ENCODE measurements at regions not wholly inside any gene's neighbourhood (a gene's known extent, or its start where the extent isn't known, plus 50 kb on each side); places are given as distances from the start of the nearest gene placed in this dataset.

GRCh38 chr11:86128914-86129313 lies 60.0 kb upstream of the PICALM start:
- TF ChIP-seq ZNF274 (IDR thresholded peaks at IDR 0.05; ENCODE audit: low read depth, low read length) (no peak), YY1 (IDR thresholded peaks at IDR 0.05; ENCODE audit: insufficient read depth, insufficient read length) (no peak), SUZ12 (IDR thresholded peaks at IDR 0.05; ENCODE audit: extremely low read depth, insufficient read depth, insufficient read length) (no peak)

GRCh38 chr11:86126862-86127261 lies 58.0 kb upstream of the PICALM start:
- Histone ChIP-seq H3K36me3 (ENCODE audit: insufficient read depth, insufficient read length, low read length) (no peaks in the 10 kb centered on the region), H3K27me3 (ENCODE audit: insufficient read depth, insufficient read length) (no peaks in the 10 kb centered on the region), H3K4me3 (ENCODE audit: insufficient read length, low read depth) (no peak overlapping the region), H3K9ac (ENCODE audit: insufficient read length, low read depth) (no peak overlapping the region), H3K4me1 (ENCODE audit: insufficient read depth, insufficient read length) (no peaks in the 10 kb centered on the region), H3K9me3 (ENCODE audit: insufficient read depth, low read length) (no peaks in the 10 kb centered on the region)
- no peak for TF ChIP-seq ZNF274 (IDR thresholded peaks at IDR 0.05; ENCODE audit: low read depth, low read length)
- DNase-seq (ENCODE audit: low read depth, low spot score) = no peak

More at GRCh38 chr11:86128914-86129313, 60.0 kb upstream of the PICALM start:
- H3K9me3 ChIP-seq (ENCODE audit: insufficient read depth, low read length) = no peaks in the 10 kb centered on the region
- H3K9ac ChIP-seq (ENCODE audit: insufficient read length, low read depth) = no peak overlapping the region
- H3K4me1 ChIP-seq (ENCODE audit: insufficient read depth, insufficient read length) = no peaks in the 10 kb centered on the region
- no peaks in the 10 kb centered on the region for H3K27me3 ChIP-seq (ENCODE audit: insufficient read depth, insufficient read length)
- no peaks in the 10 kb centered on the region for H3K36me3 ChIP-seq (ENCODE audit: insufficient read depth, insufficient read length, low read length)
- no peak for DNase-seq (ENCODE audit: low read depth, low spot score)
- no peak overlapping the region for H3K4me3 ChIP-seq (ENCODE audit: insufficient read length, low read depth)

GRCh38 chr11:86124251-86125233 lies 55.7 kb upstream of the PICALM start:
- H3K4me1 ChIP-seq (ENCODE audit: insufficient read depth, insufficient read length) = no peaks in the 10 kb centered on the region
- no peaks in the 10 kb centered on the region for H3K36me3 ChIP-seq (ENCODE audit: insufficient read depth, insufficient read length, low read length)
- no peaks in the 10 kb centered on the region for H3K27me3 ChIP-seq (ENCODE audit: insufficient read depth, insufficient read length)
- no peak overlapping the region for H3K9ac ChIP-seq (ENCODE audit: insufficient read length, low read depth)
- no peak for TF ChIP-seq YY1 (IDR thresholded peaks at IDR 0.05; ENCODE audit: insufficient read depth, insufficient read length)
- no peak for TF ChIP-seq ZNF274 (IDR thresholded peaks at IDR 0.05; ENCODE audit: low read depth, low read length)
- TF ChIP-seq SUZ12 (IDR thresholded peaks at IDR 0.05; ENCODE audit: extremely low read depth, insufficient read depth, insufficient read length) = no peak
- no peak overlapping the region for H3K4me3 ChIP-seq (ENCODE audit: insufficient read length, low read depth)
- DNase-seq (ENCODE audit: low read depth, low spot score) = no peak
- H3K9me3 ChIP-seq (ENCODE audit: insufficient read depth, low read length) = no peaks in the 10 kb centered on the region

- TF ChIP-seq SUZ12 (IDR thresholded peaks at IDR 0.05; ENCODE audit: extremely low read depth, insufficient read depth, insufficient read length) = no peak
- no peak for TF ChIP-seq ZNF274 (IDR thresholded peaks at IDR 0.05; ENCODE audit: low read depth, low read length)
- TF ChIP-seq YY1 (IDR thresholded peaks at IDR 0.05; ENCODE audit: insufficient read depth, insufficient read length) = no peak
- no peaks in the 10 kb centered on the region for H3K4me1 ChIP-seq (ENCODE audit: insufficient read depth, insufficient read length)
- no peak overlapping the region for H3K4me3 ChIP-seq (ENCODE audit: insufficient read length, low read depth)
- H3K9me3 ChIP-seq (ENCODE audit: insufficient read depth, low read length) = no peaks in the 10 kb centered on the region
- H3K36me3 ChIP-seq (ENCODE audit: insufficient read depth, insufficient read length, low read length) = no peaks in the 10 kb centered on the region
- no peak overlapping the region for H3K9ac ChIP-seq (ENCODE audit: insufficient read length, low read depth)
- H3K27me3 ChIP-seq (ENCODE audit: insufficient read depth, insufficient read length) = no peaks in the 10 kb centered on the region
- DNase-seq (ENCODE audit: low read depth, low spot score) = no peak
Measured at GRCh38 chr11:86122773-86123172, 53.9 kb upstream of the PICALM start.

- DNase-seq (ENCODE audit: low read depth, low spot score) = no peak
- no peak for TF ChIP-seq SUZ12 (IDR thresholded peaks at IDR 0.05; ENCODE audit: extremely low read depth, insufficient read depth, insufficient read length)
- no peak for TF ChIP-seq YY1 (IDR thresholded peaks at IDR 0.05; ENCODE audit: insufficient read depth, insufficient read length)
- no peak for TF ChIP-seq ZNF274 (IDR thresholded peaks at IDR 0.05; ENCODE audit: low read depth, low read length)
- Histone ChIP-seq H3K9me3 (ENCODE audit: insufficient read depth, low read length) (no peaks in the 10 kb centered on the region), H3K4me1 (ENCODE audit: insufficient read depth, insufficient read length) (no peaks in the 10 kb centered on the region), H3K36me3 (ENCODE audit: insufficient read depth, insufficient read length, low read length) (no peaks in the 10 kb centered on the region), H3K27me3 (ENCODE audit: insufficient read depth, insufficient read length) (no peaks in the 10 kb centered on the region), H3K9ac (ENCODE audit: insufficient read length, low read depth) (no peak overlapping the region), H3K4me3 (ENCODE audit: insufficient read length, low read depth) (no peak overlapping the region)
Measured at GRCh38 chr11:86120807-86121206, 51.9 kb upstream of the PICALM start.

- no peak for DNase-seq (ENCODE audit: low read depth, low spot score)
- H3K4me3 ChIP-seq (ENCODE audit: insufficient read length, low read depth) = no peak overlapping the region
- no peaks in the 10 kb centered on the region for H3K4me1 ChIP-seq (ENCODE audit: insufficient read depth, insufficient read length)
- H3K27me3 ChIP-seq (ENCODE audit: insufficient read depth, insufficient read length) = no peaks in the 10 kb centered on the region
- TF ChIP-seq YY1 (IDR thresholded peaks at IDR 0.05; ENCODE audit: insufficient read depth, insufficient read length) (no peak), ZNF274 (IDR thresholded peaks at IDR 0.05; ENCODE audit: low read depth, low read length) (no peak), SUZ12 (IDR thresholded peaks at IDR 0.05; ENCODE audit: extremely low read depth, insufficient read depth, insufficient read length) (no peak)
- no peak overlapping the region for H3K9ac ChIP-seq (ENCODE audit: insufficient read length, low read depth)
- no peaks in the 10 kb centered on the region for H3K36me3 ChIP-seq (ENCODE audit: insufficient read depth, insufficient read length, low read length)
- H3K9me3 ChIP-seq (ENCODE audit: insufficient read depth, low read length) = no peaks in the 10 kb centered on the region
Measured at GRCh38 chr11:86119906-86120305, 51.0 kb upstream of the PICALM start.

- Histone ChIP-seq H3K9me3 (ENCODE audit: insufficient read depth, low read length) (no peaks in the 10 kb centered on the region), H3K4me1 (ENCODE audit: insufficient read depth, insufficient read length) (no peaks in the 10 kb centered on the region), H3K9ac (ENCODE audit: insufficient read length, low read depth) (no peak overlapping the region), H3K27me3 (ENCODE audit: insufficient read depth, insufficient read length) (no peaks in the 10 kb centered on the region), H3K4me3 (ENCODE audit: insufficient read length, low read depth) (no peak overlapping the region), H3K36me3 (ENCODE audit: insufficient read depth, insufficient read length, low read length) (no peaks in the 10 kb centered on the region)
- TF ChIP-seq YY1 (IDR thresholded peaks at IDR 0.05; ENCODE audit: insufficient read depth, insufficient read length) (no peak), ZNF274 (IDR thresholded peaks at IDR 0.05; ENCODE audit: low read depth, low read length) (no peak), SUZ12 (IDR thresholded peaks at IDR 0.05; ENCODE audit: extremely low read depth, insufficient read depth, insufficient read length) (no peak)
- DNase-seq (ENCODE audit: low read depth, low spot score) = no peak
Measured at GRCh38 chr11:86119077-86119476, 50.2 kb upstream of the PICALM start.

Data from NT2/D1 (cell line).